Loucy (cell line): ENCODE measurements at regions not wholly inside any gene's neighbourhood (a gene's known extent, or its start where the extent isn't known, plus 50 kb on each side); places are given as distances from the start of the nearest gene placed in this dataset.

Experiments
- H2AFZ ChIP-seq: fragments of 200-600 bp; sonication (generic); 2 replicates; pipeline ENCODE4 v1.6.0; 2016; ENCODE audit warnings: antibody characterized with exemption, mild to moderate bottlenecking, low read length, moderate library complexity
- H3F3A ChIP-seq: fragments of 200-600 bp; 2 replicates; pipeline ENCODE4 v1.6.0; 2016; ENCODE audit warnings: antibody characterized with exemption, low read depth, mild to moderate bottlenecking
- H3K27me3 ChIP-seq: fragments of 200-600 bp; sonication (generic); 2 replicates; pipeline ENCODE4 v1.6.1; 2014; ENCODE audit warnings: low read length, mild to moderate bottlenecking; ENCODE audit not compliant: insufficient read depth, poor library complexity, severe bottlenecking
- H3K36me3 ChIP-seq: fragments of 200-600 bp; sonication (generic); 2 replicates; pipeline ENCODE4 v1.6.1; 2016; ENCODE audit warnings: low read length; ENCODE audit not compliant: insufficient read depth
- H3K4me1 ChIP-seq: fragments of 200-600 bp; sonication (generic); 2 replicates; pipeline ENCODE4 v1.5.1; 2014; ENCODE audit warnings: low read length, mild to moderate bottlenecking; ENCODE audit not compliant: insufficient read depth, poor library complexity, severe bottlenecking
- H3K4me2 ChIP-seq: fragments of 200-600 bp; sonication (generic); 2 replicates; pipeline ENCODE4 v1.6.0; 2014; ENCODE audit warnings: antibody characterized with exemption, low read length, low read depth, mild to moderate bottlenecking; ENCODE audit not compliant: poor library complexity, severe bottlenecking
- H3K4me3 ChIP-seq: fragments of 200-600 bp; sonication (generic); 2 replicates; pipeline ENCODE4 v1.5.1; 2014; ENCODE audit warnings: low read length, mild to moderate bottlenecking, mixed read lengths; ENCODE audit not compliant: poor library complexity, severe bottlenecking
- H3K79me2 ChIP-seq: fragments of 200-600 bp; sonication (generic); 2 replicates; pipeline ENCODE4 v1.6.1; 2014; ENCODE audit warnings: low read length; ENCODE audit not compliant: insufficient read depth
- H3K9ac ChIP-seq: fragments of 200-600 bp; sonication (generic); 2 replicates; pipeline ENCODE4 v1.6.0; 2014; ENCODE audit warnings: mild to moderate bottlenecking, low read depth, low read length, moderate library complexity; ENCODE audit not compliant: poor library complexity, severe bottlenecking
- H3K9me2 ChIP-seq: fragments of 200-600 bp; sonication (generic); replicated peaks from 2 replicates; pipeline ENCODE4 v1.6.1; 2016; ENCODE audit warnings: low read depth, low read length, mixed read lengths
- H3K9me3 ChIP-seq: fragments of 200-600 bp; sonication (generic); 2 replicates; pipeline ENCODE4 v1.6.1; 2014; ENCODE audit warnings: mild to moderate bottlenecking, antibody characterized with exemption, low read length, low read depth; ENCODE audit not compliant: insufficient read depth
- H4K20me1 ChIP-seq: fragments of 200-600 bp; sonication (generic); 2 replicates; pipeline ENCODE4 v1.6.0; 2014; ENCODE audit warnings: antibody characterized with exemption, low read length, mild to moderate bottlenecking; ENCODE audit not compliant: insufficient read depth, poor library complexity, severe bottlenecking
- EZH2phosphoT487 ChIP-seq: fragments of 200-600 bp; IDR thresholded peaks from 2 replicates; pipeline ENCODE4 v1.6.1; 2018; ENCODE audit warnings: antibody characterized with exemption, mild to moderate bottlenecking, moderate library complexity, borderline replicate concordance
- TF ChIP-seq, protein P1 (sequence below): fragments of 200-600 bp; sonication (generic); conservative IDR thresholded peaks from 2 replicates; pipeline ENCODE4 v1.5.1; 2014; ENCODE audit warnings: mild to moderate bottlenecking, antibody characterized with exemption, low read length

GRCh38 chr1:98299313-98299712 lies 362.2 kb upstream of the SNX7 start:
- no peak overlapping the region for H2AFZ ChIP-seq
- H3K27me3 ChIP-seq: no peaks in the 10 kb centered on the region
- H3K9me3 ChIP-seq: no peaks in the 10 kb centered on the region
- H3K36me3 ChIP-seq: no peaks in the 10 kb centered on the region
- H4K20me1 ChIP-seq: no peaks in the 10 kb centered on the region
- TF ChIP-seq, protein P1, sequence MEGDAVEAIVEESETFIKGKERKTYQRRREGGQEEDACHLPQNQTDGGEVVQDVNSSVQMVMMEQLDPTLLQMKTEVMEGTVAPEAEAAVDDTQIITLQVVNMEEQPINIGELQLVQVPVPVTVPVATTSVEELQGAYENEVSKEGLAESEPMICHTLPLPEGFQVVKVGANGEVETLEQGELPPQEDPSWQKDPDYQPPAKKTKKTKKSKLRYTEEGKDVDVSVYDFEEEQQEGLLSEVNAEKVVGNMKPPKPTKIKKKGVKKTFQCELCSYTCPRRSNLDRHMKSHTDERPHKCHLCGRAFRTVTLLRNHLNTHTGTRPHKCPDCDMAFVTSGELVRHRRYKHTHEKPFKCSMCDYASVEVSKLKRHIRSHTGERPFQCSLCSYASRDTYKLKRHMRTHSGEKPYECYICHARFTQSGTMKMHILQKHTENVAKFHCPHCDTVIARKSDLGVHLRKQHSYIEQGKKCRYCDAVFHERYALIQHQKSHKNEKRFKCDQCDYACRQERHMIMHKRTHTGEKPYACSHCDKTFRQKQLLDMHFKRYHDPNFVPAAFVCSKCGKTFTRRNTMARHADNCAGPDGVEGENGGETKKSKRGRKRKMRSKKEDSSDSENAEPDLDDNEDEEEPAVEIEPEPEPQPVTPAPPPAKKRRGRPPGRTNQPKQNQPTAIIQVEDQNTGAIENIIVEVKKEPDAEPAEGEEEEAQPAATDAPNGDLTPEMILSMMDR: no peak
- TF ChIP-seq EZH2phosphoT487: no peak
- no peak overlapping the region for H3K4me2 ChIP-seq
- no peak overlapping the region for H3K9ac ChIP-seq
- H3K4me1 ChIP-seq: no peaks in the 10 kb centered on the region
- H3K4me3 ChIP-seq: no peak overlapping the region
- no peaks in the 10 kb centered on the region for H3K9me2 ChIP-seq
- no peaks in the 10 kb centered on the region for H3F3A ChIP-seq
- no peaks in the 10 kb centered on the region for H3K79me2 ChIP-seq

DNA sequence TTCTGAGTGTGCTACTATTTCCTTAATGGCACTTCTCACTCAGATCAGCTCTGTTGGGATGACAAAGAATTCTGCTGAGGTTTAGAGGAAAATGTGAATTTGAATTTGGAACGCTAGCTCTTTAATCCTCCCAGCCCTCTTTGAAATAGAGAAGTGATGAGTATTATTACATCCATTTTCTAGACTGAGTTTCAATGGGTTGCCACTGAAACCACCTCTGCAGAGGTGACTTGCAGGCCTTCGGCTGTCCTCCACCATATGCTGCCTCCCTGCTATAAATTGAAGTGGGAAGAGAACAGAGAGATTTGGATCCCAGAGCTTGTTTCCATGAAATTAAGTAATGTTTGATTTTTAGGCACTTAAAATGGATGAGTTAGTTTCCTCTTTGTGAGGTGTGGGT lies 363.2 kb upstream of the SNX7 start:
- no peaks in the 10 kb centered on the region for H3F3A ChIP-seq
- H3K79me2 ChIP-seq: no peaks in the 10 kb centered on the region
- H3K4me3 ChIP-seq: no peak overlapping the region
- H3K36me3 ChIP-seq: no peaks in the 10 kb centered on the region
- no peaks in the 10 kb centered on the region for H3K4me1 ChIP-seq
- H2AFZ ChIP-seq: no peak overlapping the region
- H3K4me2 ChIP-seq: no peak overlapping the region
- H3K9ac ChIP-seq: no peak overlapping the region
- H3K27me3 ChIP-seq: no peaks in the 10 kb centered on the region
- H4K20me1 ChIP-seq: no peaks in the 10 kb centered on the region
- H3K9me2 ChIP-seq: no peaks in the 10 kb centered on the region
- H3K9me3 ChIP-seq: no peaks in the 10 kb centered on the region
- TF ChIP-seq EZH2phosphoT487: no peak
- TF ChIP-seq, protein P1: no peak

GRCh38 chr1:98296681-98297080 lies 364.8 kb upstream of the SNX7 start:
- Histone ChIP-seq H3K79me2 (no peaks in the 10 kb centered on the region), H2AFZ (no peak overlapping the region), H4K20me1 (no peaks in the 10 kb centered on the region), H3K4me2 (no peak overlapping the region), H3K4me1 (no peaks in the 10 kb centered on the region), H3K36me3 (no peaks in the 10 kb centered on the region), H3K4me3 (no peak overlapping the region), H3K27me3 (no peaks in the 10 kb centered on the region), H3K9ac (no peak overlapping the region), H3F3A (no peaks in the 10 kb centered on the region), H3K9me3 (no peaks in the 10 kb centered on the region), H3K9me2 (no peaks in the 10 kb centered on the region)
- TF ChIP-seq, protein P1: no peak
- TF ChIP-seq EZH2phosphoT487: no peak
